ENCODE measurements at regions not wholly inside any gene's neighbourhood (a gene's known extent, or its start where the extent isn't known, plus 50 kb on each side); places are given as distances from the start of the nearest gene placed in this dataset.

- H3K4me3 ChIP-seq (ENCODE audit: control insufficient read depth, low read depth, low read length): no peak overlapping the region
- DNase-seq (ENCODE audit: low read depth): no peak
- TF ChIP-seq CTCF (IDR thresholded peaks at IDR 0.05; ENCODE audit: control insufficient read depth, insufficient read depth, low read depth, low read length, missing control alignments): no peak
Measured at GRCh38 chr20:22352019-22352418, 232.4 kb downstream of the FOXA2 start.

- DNase-seq (ENCODE audit: low read depth): no peak
- no peak for TF ChIP-seq CTCF (IDR thresholded peaks at IDR 0.05; ENCODE audit: control insufficient read depth, insufficient read depth, low read depth, low read length, missing control alignments)
- no peak overlapping the region for H3K4me3 ChIP-seq (ENCODE audit: control insufficient read depth, low read depth, low read length)
Measured at GRCh38 chr20:22350624-22351023, 233.7 kb downstream of the FOXA2 start.

- no peak for TF ChIP-seq CTCF (IDR thresholded peaks at IDR 0.05; ENCODE audit: control insufficient read depth, insufficient read depth, low read depth, low read length, missing control alignments)
- DNase-seq (ENCODE audit: low read depth): no peak
- no peak overlapping the region for H3K4me3 ChIP-seq (ENCODE audit: control insufficient read depth, low read depth, low read length)
Measured at GRCh38 chr20:22348010-22348409, 236.4 kb downstream of the FOXA2 start.

GRCh38 chr20:22346716-22347115 lies 237.7 kb downstream of the FOXA2 start:
- no peak overlapping the region for H3K4me3 ChIP-seq (ENCODE audit: control insufficient read depth, low read depth, low read length)
- DNase-seq (ENCODE audit: low read depth): no peak
- TF ChIP-seq CTCF (IDR thresholded peaks at IDR 0.05; ENCODE audit: control insufficient read depth, insufficient read depth, low read depth, low read length, missing control alignments): no peak

GRCh38 chr20:22343612-22344011 lies 240.8 kb downstream of the FOXA2 start:
- no peak for DNase-seq (ENCODE audit: low read depth)
- TF ChIP-seq CTCF (IDR thresholded peaks at IDR 0.05; ENCODE audit: control insufficient read depth, insufficient read depth, low read depth, low read length, missing control alignments): no peak
- H3K4me3 ChIP-seq (ENCODE audit: control insufficient read depth, low read depth, low read length): no peak overlapping the region

GRCh38 chr20:22342410-22342809 lies 242.0 kb downstream of the FOXA2 start:
- no peak for DNase-seq (ENCODE audit: low read depth)
- H3K4me3 ChIP-seq (ENCODE audit: control insufficient read depth, low read depth, low read length): no peak overlapping the region
- TF ChIP-seq CTCF (IDR thresholded peaks at IDR 0.05; ENCODE audit: control insufficient read depth, insufficient read depth, low read depth, low read length, missing control alignments): no peak

GRCh38 chr20:22341508-22341907 lies 242.9 kb downstream of the FOXA2 start:
- TF ChIP-seq CTCF (IDR thresholded peaks at IDR 0.05; ENCODE audit: control insufficient read depth, insufficient read depth, low read depth, low read length, missing control alignments): no peak
- no peak for DNase-seq (ENCODE audit: low read depth)
- no peak overlapping the region for H3K4me3 ChIP-seq (ENCODE audit: control insufficient read depth, low read depth, low read length)
